ENCODE measurements at regions not wholly inside any gene's neighbourhood (a gene's known extent, or its start where the extent isn't known, plus 50 kb on each side); places are given as distances from the start of the nearest gene placed in this dataset.

DNA sequence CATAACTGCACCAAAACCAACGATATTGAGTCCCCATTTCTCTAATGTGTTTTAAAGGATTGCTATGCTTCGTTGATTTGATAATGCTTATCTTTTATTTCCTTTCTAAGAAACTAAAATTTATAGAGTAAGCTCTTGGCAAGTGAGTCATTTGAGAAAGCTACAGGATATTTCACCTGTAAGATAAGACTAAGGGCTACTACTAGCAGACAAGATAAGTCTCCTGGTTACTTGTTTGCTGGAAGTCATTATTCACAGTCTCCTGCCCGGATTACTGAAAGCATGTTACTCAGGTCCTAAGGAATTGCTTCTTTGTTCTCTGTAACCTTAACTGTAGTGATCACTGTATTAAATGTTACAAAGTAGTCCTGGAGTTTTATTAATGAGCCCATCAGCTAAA lies 315.9 kb upstream of the RASA1 start:
- no peaks in the 10 kb centered on the region for H3K9me3 Mint-ChIP-seq
- no peaks in the 10 kb centered on the region for H3K4me1 Mint-ChIP-seq
- H3K4me3 Mint-ChIP-seq, result no peak overlapping the region

GRCh38 chr5:86964889-86965288 lies 302.8 kb upstream of the RASA1 start:
- Mint-ChIP-seq H3K27me3 (no peaks in the 10 kb centered on the region), H3K36me3 (no peaks in the 10 kb centered on the region), H3K4me1 (no peaks in the 10 kb centered on the region), H3K9me3 (no peaks in the 10 kb centered on the region), H3K4me3 (no peak overlapping the region), H3K27ac (no peak overlapping the region)

More for the DNA sequence above, 315.9 kb upstream of the RASA1 start:
- H3K27me3 Mint-ChIP-seq, result peaks cover 7% of the 10 kb centered on the region
- no peaks in the 10 kb centered on the region for H3K36me3 Mint-ChIP-seq
- H3K27ac Mint-ChIP-seq, result no peak overlapping the region

GRCh38 chr5:86968301-86968753 lies 299.4 kb upstream of the RASA1 start:
- H3K9me3 Mint-ChIP-seq, result no peaks in the 10 kb centered on the region
- peaks cover 0 to 6% (median 1%) of the 10 kb centered on the region in 3 donors for H3K4me1 Mint-ChIP-seq
- H3K27ac Mint-ChIP-seq, result no peak overlapping the region

GRCh38 chr5:86970361-86970760 lies 297.3 kb upstream of the RASA1 start:
- Mint-ChIP-seq H3K4me1 (peaks cover 0 to 6% (median 1%) of the 10 kb centered on the region in 3 donors), H3K27me3 (peaks cover 5% of the 10 kb centered on the region), H3K27ac (no peak overlapping the region), H3K36me3 (no peaks in the 10 kb centered on the region), H3K9me3 (no peaks in the 10 kb centered on the region), H3K4me3 (no peak overlapping the region)

More at GRCh38 chr5:86968301-86968753, 299.4 kb upstream of the RASA1 start:
- no peaks in the 10 kb centered on the region for H3K36me3 Mint-ChIP-seq
- no peak overlapping the region for H3K4me3 Mint-ChIP-seq
- peaks cover 5% of the 10 kb centered on the region for H3K27me3 Mint-ChIP-seq

DNA sequence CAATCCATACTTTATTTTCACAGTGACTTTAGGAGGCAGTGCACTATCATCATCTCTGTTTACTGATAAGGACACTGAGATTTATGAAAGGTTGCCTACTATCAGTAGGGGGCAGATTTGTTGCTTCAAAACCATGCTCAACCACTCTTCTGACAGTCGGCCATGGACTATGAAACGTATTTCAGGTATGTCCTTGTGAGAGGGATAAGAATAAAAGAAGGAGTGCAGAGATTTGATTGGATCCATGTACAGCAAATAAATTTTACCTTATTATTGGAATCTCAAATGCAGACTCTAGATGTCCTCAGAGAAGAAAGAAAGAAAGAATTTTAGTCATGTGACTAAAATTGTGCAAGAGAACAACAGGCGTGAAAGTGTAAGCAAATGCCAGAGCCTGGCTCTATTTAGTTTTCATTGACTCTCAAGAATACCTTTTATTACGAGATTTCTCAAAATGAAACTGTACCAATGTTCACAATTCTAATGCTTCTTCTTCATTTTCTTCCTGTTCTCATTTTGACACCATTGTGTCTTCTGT lies 296.6 kb upstream of the RASA1 start:
- Mint-ChIP-seq H3K36me3 (no peaks in the 10 kb centered on the region), H3K9me3 (no peaks in the 10 kb centered on the region), H3K27ac (no peak overlapping the region), H3K4me3 (peak overlapping the region in 1 of 4 donors; percentile 54), H3K27me3 (peaks cover 5% of the 10 kb centered on the region), H3K4me1 (peaks cover 0 to 6% (median 1%) of the 10 kb centered on the region in 3 donors)

GRCh38 chr5:86974955-86975354 lies 292.7 kb upstream of the RASA1 start:
- Mint-ChIP-seq H3K27ac (no peak overlapping the region), H3K36me3 (no peaks in the 10 kb centered on the region), H3K27me3 (peaks cover 6% of the 10 kb centered on the region), H3K4me1 (peaks cover 0 to 6% (median 1%) of the 10 kb centered on the region in 3 donors), H3K9me3 (no peaks in the 10 kb centered on the region), H3K4me3 (no peak overlapping the region)

DNA sequence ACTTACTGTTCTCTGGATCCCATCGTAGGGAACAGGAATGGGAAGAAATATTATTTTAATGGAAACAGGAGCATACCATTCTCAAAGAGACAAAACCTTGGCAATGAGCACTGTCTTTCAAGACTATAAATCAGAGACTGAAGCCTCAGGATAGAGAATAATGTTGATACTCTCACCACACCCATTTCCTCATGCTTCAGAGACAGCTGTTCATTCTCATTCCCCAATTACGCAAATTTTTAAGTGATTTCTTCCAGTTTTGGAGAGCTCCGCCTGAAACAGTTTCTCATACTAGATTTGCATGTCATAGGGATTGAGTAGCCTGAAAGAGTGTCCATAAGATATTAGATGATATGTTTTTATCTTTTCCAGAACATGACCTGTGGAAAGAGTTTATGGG lies 290.5 kb upstream of the RASA1 start:
- no peaks in the 10 kb centered on the region for H3K4me1 Mint-ChIP-seq
- H3K36me3 Mint-ChIP-seq, result peaks cover 2% of the 10 kb centered on the region
- H3K4me3 Mint-ChIP-seq, result no peak overlapping the region
- peaks cover 3% of the 10 kb centered on the region for H3K27me3 Mint-ChIP-seq
- no peak overlapping the region for H3K27ac Mint-ChIP-seq
- H3K9me3 Mint-ChIP-seq, result no peaks in the 10 kb centered on the region

GRCh38 chr5:86977808-86978207 lies 289.9 kb upstream of the RASA1 start:
- peaks cover 3% of the 10 kb centered on the region for H3K27me3 Mint-ChIP-seq
- peaks cover 2% of the 10 kb centered on the region for H3K36me3 Mint-ChIP-seq
- no peaks in the 10 kb centered on the region for H3K9me3 Mint-ChIP-seq
- no peak overlapping the region for H3K4me3 Mint-ChIP-seq
- no peaks in the 10 kb centered on the region for H3K4me1 Mint-ChIP-seq
- no peak overlapping the region for H3K27ac Mint-ChIP-seq

DNA sequence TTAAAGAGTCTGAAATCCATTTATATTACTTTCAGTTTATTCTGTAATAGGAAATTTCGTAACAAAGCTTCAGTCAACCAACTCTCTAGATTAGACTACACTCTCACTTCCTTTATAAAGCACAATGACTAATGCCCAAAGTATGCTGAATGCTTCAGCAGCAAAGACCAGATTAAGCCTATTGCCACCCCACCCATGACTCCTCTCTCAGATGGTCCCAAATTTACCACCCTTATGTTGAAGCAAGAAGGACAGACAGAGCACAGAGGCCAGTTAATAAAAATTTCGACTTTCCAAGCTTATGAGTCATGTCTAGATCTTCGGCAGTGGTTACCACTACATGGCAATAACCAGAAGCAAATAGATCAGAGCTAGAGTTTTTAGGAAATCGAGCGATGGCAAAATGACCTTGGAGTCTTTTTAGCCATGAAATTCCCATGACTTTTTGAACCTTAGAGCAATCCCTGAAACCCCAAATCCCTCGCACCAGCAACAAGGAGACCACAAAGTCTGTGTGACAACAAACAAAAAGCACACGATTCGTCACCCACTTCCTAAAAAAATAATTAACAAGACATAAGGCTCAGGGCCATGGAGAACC lies 287.8 kb upstream of the RASA1 start:
- Mint-ChIP-seq H3K36me3 (peaks cover 2% of the 10 kb centered on the region), H3K27me3 (peaks cover 3% of the 10 kb centered on the region), H3K4me1 (no peaks in the 10 kb centered on the region), H3K27ac (no peak overlapping the region), H3K4me3 (no peak overlapping the region), H3K9me3 (no peaks in the 10 kb centered on the region)

GRCh38 chr5:86981898-86982297 lies 285.8 kb upstream of the RASA1 start:
- H3K9me3 Mint-ChIP-seq, result no peaks in the 10 kb centered on the region
- no peaks in the 10 kb centered on the region for H3K4me1 Mint-ChIP-seq
- no peak overlapping the region for H3K27ac Mint-ChIP-seq
- peaks cover 2% of the 10 kb centered on the region for H3K36me3 Mint-ChIP-seq
- peaks cover 2% of the 10 kb centered on the region for H3K27me3 Mint-ChIP-seq
- H3K4me3 Mint-ChIP-seq, result no peak overlapping the region

DNA sequence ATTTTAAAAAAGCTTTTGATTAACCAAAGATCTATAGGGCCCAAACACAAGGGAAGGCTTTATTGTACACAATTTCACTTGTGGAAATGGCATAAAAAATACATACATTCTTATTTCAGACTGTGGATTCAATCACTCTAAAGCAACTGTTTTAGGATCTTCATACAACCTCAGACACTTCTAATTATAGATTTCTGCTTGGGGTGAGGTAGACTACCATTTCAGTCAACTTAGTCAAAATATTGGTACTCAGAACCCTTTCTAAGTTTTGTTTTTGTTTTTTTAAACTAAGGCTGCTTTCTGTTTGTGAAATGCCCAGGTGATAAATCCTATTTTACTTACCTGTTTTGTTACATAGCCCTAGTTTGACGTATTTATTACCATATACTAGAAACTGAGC lies 284.5 kb upstream of the RASA1 start:
- H3K4me3 Mint-ChIP-seq, result no peak overlapping the region
- H3K27ac Mint-ChIP-seq, result no peak overlapping the region
- H3K36me3 Mint-ChIP-seq, result peaks cover 2% of the 10 kb centered on the region
- no peaks in the 10 kb centered on the region for H3K9me3 Mint-ChIP-seq
- H3K4me1 Mint-ChIP-seq, result no peaks in the 10 kb centered on the region
- peaks cover 1% of the 10 kb centered on the region for H3K27me3 Mint-ChIP-seq

DNA sequence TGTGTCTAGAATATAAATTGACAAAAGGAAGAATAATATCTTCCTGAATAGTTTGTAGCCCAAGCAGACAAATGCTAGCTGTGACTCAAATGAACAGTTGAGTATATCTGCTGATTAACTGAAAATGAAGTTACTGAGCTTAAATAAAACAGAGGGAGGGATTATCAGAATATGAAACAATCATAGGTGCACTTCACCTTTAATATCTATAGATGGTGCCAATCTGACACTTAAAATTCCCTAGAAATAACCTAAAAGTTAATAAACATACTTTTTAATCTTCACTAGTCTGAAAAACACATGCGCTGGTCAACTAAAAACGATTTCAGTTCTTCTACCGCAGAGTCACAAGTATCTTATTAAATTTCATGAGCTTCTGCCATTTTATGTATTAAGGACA lies 280.8 kb upstream of the RASA1 start:
- Mint-ChIP-seq H3K4me1 (no peaks in the 10 kb centered on the region), H3K9me3 (no peaks in the 10 kb centered on the region), H3K27me3 (no peaks in the 10 kb centered on the region), H3K27ac (no peak overlapping the region), H3K36me3 (no peaks in the 10 kb centered on the region), H3K4me3 (no peak overlapping the region)

GRCh38 chr5:86997516-86997915 lies 270.2 kb upstream of the RASA1 start:
- no peak overlapping the region for H3K27ac Mint-ChIP-seq
- H3K27me3 Mint-ChIP-seq, result peaks cover 2% of the 10 kb centered on the region
- H3K4me1 Mint-ChIP-seq, result peaks cover 0 to 1% (median 0%) of the 10 kb centered on the region in 3 donors
- H3K9me3 Mint-ChIP-seq, result peaks cover 0 to 3% (median 0%) of the 10 kb centered on the region in 3 donors
- peaks cover 2% of the 10 kb centered on the region for H3K36me3 Mint-ChIP-seq
- no peak overlapping the region for H3K4me3 Mint-ChIP-seq

- Mint-ChIP-seq H3K27me3 (peaks cover 5% of the 10 kb centered on the region), H3K27ac (no peak overlapping the region), H3K9me3 (peaks cover 0 to 3% (median 0%) of the 10 kb centered on the region in 3 donors), H3K4me1 (peaks cover 0 to 1% (median 0%) of the 10 kb centered on the region in 3 donors), H3K4me3 (no peak overlapping the region), H3K36me3 (peaks cover 2% of the 10 kb centered on the region)
Observed at GRCh38 chr5:86999951-87000350, 267.7 kb upstream of the RASA1 start.

- H3K27me3 Mint-ChIP-seq, result peaks cover 5% of the 10 kb centered on the region
- H3K4me3 Mint-ChIP-seq, result no peak overlapping the region
- peaks cover 2% of the 10 kb centered on the region for H3K36me3 Mint-ChIP-seq
- H3K27ac Mint-ChIP-seq, result no peak overlapping the region
- H3K4me1 Mint-ChIP-seq, result peaks cover 0 to 1% (median 0%) of the 10 kb centered on the region in 3 donors
- H3K9me3 Mint-ChIP-seq, result no peaks in the 10 kb centered on the region
Observed at GRCh38 chr5:87002485-87002884, 265.2 kb upstream of the RASA1 start.

- no peaks in the 10 kb centered on the region for H3K9me3 Mint-ChIP-seq
- H3K27me3 Mint-ChIP-seq, result peaks cover 2% of the 10 kb centered on the region
- H3K4me1 Mint-ChIP-seq, result no peaks in the 10 kb centered on the region
- H3K4me3 Mint-ChIP-seq, result no peak overlapping the region
- H3K27ac Mint-ChIP-seq, result no peak overlapping the region
- H3K36me3 Mint-ChIP-seq, result peaks cover 2% of the 10 kb centered on the region
Observed at GRCh38 chr5:87004101-87004500, 263.6 kb upstream of the RASA1 start.

All from IgD-negative memory B cell (primary cell).